ENCODE measurements at regions not wholly inside any gene's neighbourhood (a gene's known extent, or its start where the extent isn't known, plus 50 kb on each side); places are given as distances from the start of the nearest gene placed in this dataset.
A peak's percentile ranks its signal among the peaks of the same experiment; 100 is the strongest.

GRCh38 chr20:11555510-11555909, 362.2 kb upstream of the BTBD3 start:
- Histone ChIP-seq H3K9ac (ENCODE audit: low read length) (no peak overlapping the region), H3K4me3 (ENCODE audit: low read length) (no peak overlapping the region), H3K4me2 (ENCODE audit: low read depth, low read length, poor library complexity, severe bottlenecking) (no peak overlapping the region), H3K27me3 (ENCODE audit: low read length) (no peaks in the 10 kb centered on the region), H3K79me2 (ENCODE audit: low read length) (no peaks in the 10 kb centered on the region), H3K4me1 (ENCODE audit: low read length) (no peaks in the 10 kb centered on the region), H3K27ac (ENCODE audit: low read length) (no peak overlapping the region), H3K9me2 (replicated peaks; ENCODE audit: insufficient read depth, low read length) (no peaks in the 10 kb centered on the region), H4K20me1 (ENCODE audit: insufficient read depth, low read depth, low read length) (no peaks in the 10 kb centered on the region), H3K36me3 (ENCODE audit: insufficient read depth, low read length) (no peaks in the 10 kb centered on the region), H3K9me3 (ENCODE audit: low read length) (peaks cover 2% of the 10 kb centered on the region; the same call in 1 of the 2 replicates), H2AFZ (ENCODE audit: low read length) (no peak overlapping the region)
- no peak for DNase-seq

- H3K79me2 ChIP-seq (ENCODE audit: low read length): no peaks in the 10 kb centered on the region
- no peak for DNase-seq
- no peak overlapping the region for H3K4me2 ChIP-seq (ENCODE audit: low read depth, low read length, poor library complexity, severe bottlenecking)
These were observed 361.3 kb upstream of the BTBD3 start for GRCh38 chr20:11556410-11556809.

DNA sequence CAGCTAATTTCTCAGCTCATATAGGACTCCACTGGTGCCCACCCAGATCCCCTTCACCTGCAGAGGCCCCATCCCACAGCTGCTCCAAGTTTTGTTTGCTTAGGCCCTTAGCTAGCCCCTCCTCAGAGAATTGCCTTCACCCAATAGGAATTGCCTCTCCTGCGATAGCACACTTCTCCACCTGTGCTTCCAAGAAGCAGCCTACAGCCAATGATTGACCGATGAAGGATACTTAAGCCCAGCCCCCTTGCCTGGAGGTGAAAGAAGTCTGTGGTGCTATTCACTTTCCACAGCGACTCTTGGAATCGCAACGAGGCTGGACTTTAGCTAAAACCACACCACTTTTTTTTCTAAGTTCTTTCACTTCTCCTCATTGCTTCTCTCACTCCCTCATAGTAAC, 353.2 kb upstream of the BTBD3 start:
- Histone ChIP-seq H2AFZ (ENCODE audit: low read length) (no peak overlapping the region), H3K9me2 (replicated peaks; ENCODE audit: insufficient read depth, low read length) (no peaks in the 10 kb centered on the region), H3K9me3 (ENCODE audit: low read length) (peaks cover 10% of the 10 kb centered on the region), H3K4me3 (ENCODE audit: low read length) (no peak overlapping the region), H3K4me2 (ENCODE audit: low read depth, low read length, poor library complexity, severe bottlenecking) (no peak overlapping the region), H3K27me3 (ENCODE audit: low read length) (no peaks in the 10 kb centered on the region), H3K9ac (ENCODE audit: low read length) (no peak overlapping the region), H3K27ac (ENCODE audit: low read length) (no peak overlapping the region), H3K79me2 (ENCODE audit: low read length) (no peaks in the 10 kb centered on the region), H3K4me1 (ENCODE audit: low read length) (no peaks in the 10 kb centered on the region), H3K36me3 (ENCODE audit: insufficient read depth, low read length) (no peaks in the 10 kb centered on the region), H4K20me1 (ENCODE audit: insufficient read depth, low read depth, low read length) (no peaks in the 10 kb centered on the region)
- DNase-seq: no peak

More at GRCh38 chr20:11556410-11556809, 361.3 kb upstream of the BTBD3 start:
- Histone ChIP-seq H3K9me2 (replicated peaks; ENCODE audit: insufficient read depth, low read length) (no peaks in the 10 kb centered on the region), H3K27ac (ENCODE audit: low read length) (no peak overlapping the region), H3K4me1 (ENCODE audit: low read length) (no peaks in the 10 kb centered on the region), H3K36me3 (ENCODE audit: insufficient read depth, low read length) (no peaks in the 10 kb centered on the region), H4K20me1 (ENCODE audit: insufficient read depth, low read depth, low read length) (no peaks in the 10 kb centered on the region), H3K4me3 (ENCODE audit: low read length) (no peak overlapping the region), H3K9ac (ENCODE audit: low read length) (no peak overlapping the region), H3K9me3 (ENCODE audit: low read length) (peaks cover 2% of the 10 kb centered on the region; the same call in 1 of the 2 replicates), H3K27me3 (ENCODE audit: low read length) (no peaks in the 10 kb centered on the region), H2AFZ (ENCODE audit: low read length) (no peak overlapping the region)

- H3K36me3 ChIP-seq (ENCODE audit: insufficient read depth, low read length): no peaks in the 10 kb centered on the region
- H3K4me1 ChIP-seq (ENCODE audit: low read length): no peaks in the 10 kb centered on the region
- no peaks in the 10 kb centered on the region for H3K79me2 ChIP-seq (ENCODE audit: low read length)
- no peaks in the 10 kb centered on the region for H3K27me3 ChIP-seq (ENCODE audit: low read length)
- DNase-seq: no peak
- no peak overlapping the region for H3K27ac ChIP-seq (ENCODE audit: low read length)
- H2AFZ ChIP-seq (ENCODE audit: low read length): no peak overlapping the region
- H3K9me2 ChIP-seq (replicated peaks; ENCODE audit: insufficient read depth, low read length): no peaks in the 10 kb centered on the region
- no peak overlapping the region for H3K4me3 ChIP-seq (ENCODE audit: low read length)
- peaks cover 25% of the 10 kb centered on the region for H3K9me3 ChIP-seq (ENCODE audit: low read length)
- no peak overlapping the region for H3K4me2 ChIP-seq (ENCODE audit: low read depth, low read length, poor library complexity, severe bottlenecking)
- H4K20me1 ChIP-seq (ENCODE audit: insufficient read depth, low read depth, low read length): no peaks in the 10 kb centered on the region
- H3K9ac ChIP-seq (ENCODE audit: low read length): no peak overlapping the region
These were observed 348.5 kb upstream of the BTBD3 start for GRCh38 chr20:11569163-11569562.

GRCh38 chr20:11573507-11573906, 344.2 kb upstream of the BTBD3 start:
- Histone ChIP-seq H2AFZ (ENCODE audit: low read length) (no peak overlapping the region), H3K4me3 (ENCODE audit: low read length) (no peak overlapping the region), H3K36me3 (ENCODE audit: insufficient read depth, low read length) (no peaks in the 10 kb centered on the region), H3K9ac (ENCODE audit: low read length) (no peak overlapping the region), H3K4me2 (ENCODE audit: low read depth, low read length, poor library complexity, severe bottlenecking) (no peak overlapping the region), H3K4me1 (ENCODE audit: low read length) (no peaks in the 10 kb centered on the region), H3K27me3 (ENCODE audit: low read length) (no peaks in the 10 kb centered on the region), H3K79me2 (ENCODE audit: low read length) (no peaks in the 10 kb centered on the region), H3K9me2 (replicated peaks; ENCODE audit: insufficient read depth, low read length) (no peaks in the 10 kb centered on the region), H4K20me1 (ENCODE audit: insufficient read depth, low read depth, low read length) (no peaks in the 10 kb centered on the region), H3K9me3 (ENCODE audit: low read length) (peaks cover 27% of the 10 kb centered on the region), H3K27ac (ENCODE audit: low read length) (no peak overlapping the region)
- DNase-seq: no peak

GRCh38 chr20:11581271-11581670, 336.4 kb upstream of the BTBD3 start:
- no peak overlapping the region for H2AFZ ChIP-seq (ENCODE audit: low read length)
- H4K20me1 ChIP-seq (ENCODE audit: insufficient read depth, low read depth, low read length): no peaks in the 10 kb centered on the region
- H3K9me3 ChIP-seq (ENCODE audit: low read length): peaks cover 4% of the 10 kb centered on the region
- H3K9me2 ChIP-seq (replicated peaks; ENCODE audit: insufficient read depth, low read length): no peaks in the 10 kb centered on the region
- no peaks in the 10 kb centered on the region for H3K79me2 ChIP-seq (ENCODE audit: low read length)
- no peak overlapping the region for H3K4me2 ChIP-seq (ENCODE audit: low read depth, low read length, poor library complexity, severe bottlenecking)
- H3K27me3 ChIP-seq (ENCODE audit: low read length): no peaks in the 10 kb centered on the region
- no peak overlapping the region for H3K9ac ChIP-seq (ENCODE audit: low read length)
- H3K4me3 ChIP-seq (ENCODE audit: low read length): no peak overlapping the region
- no peak overlapping the region for H3K27ac ChIP-seq (ENCODE audit: low read length)
- H3K4me1 ChIP-seq (ENCODE audit: low read length): no peaks in the 10 kb centered on the region
- DNase-seq: no peak
- H3K36me3 ChIP-seq (ENCODE audit: insufficient read depth, low read length): no peaks in the 10 kb centered on the region; the same call in 1 of the 2 replicates

GRCh38 chr20:11582060-11582459, 335.6 kb upstream of the BTBD3 start:
- no peak overlapping the region for H3K4me3 ChIP-seq (ENCODE audit: low read length)
- no peaks in the 10 kb centered on the region for H4K20me1 ChIP-seq (ENCODE audit: insufficient read depth, low read depth, low read length)
- no peaks in the 10 kb centered on the region; the same call in 1 of the 2 replicates for H3K36me3 ChIP-seq (ENCODE audit: insufficient read depth, low read length)
- no peaks in the 10 kb centered on the region for H3K9me2 ChIP-seq (replicated peaks; ENCODE audit: insufficient read depth, low read length)
- H3K4me2 ChIP-seq (ENCODE audit: low read depth, low read length, poor library complexity, severe bottlenecking): no peak overlapping the region
- no peaks in the 10 kb centered on the region for H3K27me3 ChIP-seq (ENCODE audit: low read length)
- H3K27ac ChIP-seq (ENCODE audit: low read length): no peak overlapping the region
- H2AFZ ChIP-seq (ENCODE audit: low read length): no peak overlapping the region
- H3K9ac ChIP-seq (ENCODE audit: low read length): no peak overlapping the region
- H3K79me2 ChIP-seq (ENCODE audit: low read length): no peaks in the 10 kb centered on the region
- peaks cover 3% of the 10 kb centered on the region; the same call in 1 of the 2 replicates for H3K9me3 ChIP-seq (ENCODE audit: low read length)
- DNase-seq: no peak
- no peaks in the 10 kb centered on the region for H3K4me1 ChIP-seq (ENCODE audit: low read length)

DNA sequence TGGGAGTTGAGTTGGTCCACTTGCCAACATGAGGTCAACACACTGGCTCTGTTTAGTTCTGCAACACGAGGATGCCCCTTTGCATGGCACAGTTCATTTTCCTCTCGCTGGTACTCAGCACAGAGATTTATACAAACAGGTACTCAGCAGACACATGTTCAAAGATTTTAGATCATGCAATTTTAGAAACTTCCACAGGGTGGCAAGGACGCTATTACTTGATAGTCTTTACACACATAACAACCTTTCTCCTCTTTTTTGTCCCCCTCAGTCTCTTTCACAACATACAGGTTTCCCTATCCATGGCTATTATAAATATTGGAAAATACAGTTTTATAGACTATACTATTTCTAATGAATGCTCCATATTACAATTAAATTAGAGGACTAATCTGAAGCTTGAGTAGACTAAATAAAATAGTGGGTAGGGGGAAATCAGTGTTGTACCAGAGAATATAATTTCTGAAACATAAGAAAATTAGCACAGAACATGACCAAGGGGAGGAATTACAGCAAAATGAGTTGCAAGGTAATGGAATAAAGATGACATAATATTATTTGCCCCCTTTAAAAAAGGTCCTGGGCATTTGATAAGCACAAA, 331.8 kb upstream of the BTBD3 start:
- H3K4me2 ChIP-seq (ENCODE audit: low read depth, low read length, poor library complexity, severe bottlenecking): no peak overlapping the region
- H4K20me1 ChIP-seq (ENCODE audit: insufficient read depth, low read depth, low read length): no peaks in the 10 kb centered on the region
- H3K79me2 ChIP-seq (ENCODE audit: low read length): no peaks in the 10 kb centered on the region
- H3K9me2 ChIP-seq (replicated peaks; ENCODE audit: insufficient read depth, low read length): no peaks in the 10 kb centered on the region
- H2AFZ ChIP-seq (ENCODE audit: low read length): no peak overlapping the region
- no peaks in the 10 kb centered on the region; the same call in 1 of the 2 replicates for H3K36me3 ChIP-seq (ENCODE audit: insufficient read depth, low read length)
- H3K4me1 ChIP-seq (ENCODE audit: low read length): no peaks in the 10 kb centered on the region
- H3K27ac ChIP-seq (ENCODE audit: low read length): no peak overlapping the region
- DNase-seq: peak; percentile 54
- H3K4me3 ChIP-seq (ENCODE audit: low read length): no peak overlapping the region
- H3K9me3 ChIP-seq (ENCODE audit: low read length): peaks cover 19% of the 10 kb centered on the region
- H3K9ac ChIP-seq (ENCODE audit: low read length): no peak overlapping the region
- no peaks in the 10 kb centered on the region for H3K27me3 ChIP-seq (ENCODE audit: low read length)
